ENCODE measurements at regions not wholly inside any gene's neighbourhood (a gene's known extent, or its start where the extent isn't known, plus 50 kb on each side); places are given as distances from the start of the nearest gene placed in this dataset.

GRCh38 chr10:36496758-36497157 lies 628.6 kb upstream of the ANKRD30A start:
- Histone ChIP-seq H3K27ac (no peak overlapping the region), H3K4me3 (no peak overlapping the region), H3K27me3 (no peaks in the 10 kb centered on the region), H3K4me1 (peaks cover 0 to 15% (median 0%) of the 10 kb centered on the region in 12 donors), H3K9me3 (no peaks in the 10 kb centered on the region), H3K36me3 (no peaks in the 10 kb centered on the region)
- TF ChIP-seq POLR2A (IDR thresholded peaks at IDR 0.05) (no peak), CTCF (IDR thresholded peaks at IDR 0.05) (no peak)
- 82 to 90% (median 84%) methylated on average over 1 of the region's 1 CpG for WGBS, 4 donors
- intact Hi-C loops (cut with DNase I), result loop anchor here in 2 of 10 donors (10.0 kb wide), 1 partner anchor 242 kb away; no protein-coding TSS in a partner anchor
- DNase-seq (no peak), ATAC-seq (no peak)

GRCh38 chr10:36494371-36494770 lies 631.0 kb upstream of the ANKRD30A start:
- Histone ChIP-seq H3K36me3 (no peaks in the 10 kb centered on the region), H3K4me1 (peaks cover 0 to 36% (median 14%) of the 10 kb centered on the region in 12 donors), H3K9me3 (no peaks in the 10 kb centered on the region), H3K27ac (peak overlapping the region in 2 of 12 donors; percentile 23 to 60), H3K4me3 (no peak overlapping the region), H3K27me3 (no peaks in the 10 kb centered on the region)
- 65 to 88% (median 77%) methylated on average over 2 of the region's 2 CpGs for WGBS, 4 donors
- ATAC-seq, result peak; percentile 45 to 78 (median 60)
- peak in 1 of 5 donors; percentile 30 for DNase-seq
- TF ChIP-seq CTCF (IDR thresholded peaks at IDR 0.05), result no peak
- TF ChIP-seq POLR2A (IDR thresholded peaks at IDR 0.05), result no peak
- intact Hi-C loops (cut with DNase I), result loop anchor here in 3 of 10 donors (5.0 to 10.0 kb wide), 2 partner anchors 240 to 852 kb away; partner anchors contain the start of gene FZD8 (in 1 of the 3)

GRCh38 chr10:36493516-36493880 lies 631.9 kb upstream of the ANKRD30A start:
- no peak for DNase-seq
- no peak for TF ChIP-seq CTCF (IDR thresholded peaks at IDR 0.05)
- TF ChIP-seq POLR2A (IDR thresholded peaks at IDR 0.05), result no peak
- H3K27me3 ChIP-seq, result no peaks in the 10 kb centered on the region
- WGBS, 4 donors, result 88 to 97% (median 96%) methylated on average over 1 of the region's 1 CpG
- H3K4me1 ChIP-seq, result peaks cover 0 to 43% (median 22%) of the 10 kb centered on the region in 12 donors
- peak overlapping the region in 1 of 12 donors; percentile 23 for H3K27ac ChIP-seq
- intact Hi-C loops (cut with DNase I), result loop anchor here in 3 of 10 donors (5.0 to 10.0 kb wide), 2 partner anchors 239 to 851 kb away; partner anchors contain the start of gene FZD8 (in 1 of the 3)
- no peaks in the 10 kb centered on the region for H3K36me3 ChIP-seq
- no peak for ATAC-seq
- H3K9me3 ChIP-seq, result no peaks in the 10 kb centered on the region
- no peak overlapping the region for H3K4me3 ChIP-seq

GRCh38 chr10:36492590-36493515 lies 632.5 kb upstream of the ANKRD30A start:
- Histone ChIP-seq H3K27me3 (no peaks in the 10 kb centered on the region), H3K4me3 (no peak overlapping the region), H3K36me3 (no peaks in the 10 kb centered on the region), H3K4me1 (peaks cover 0 to 43% (median 22%) of the 10 kb centered on the region in 12 donors), H3K9me3 (no peaks in the 10 kb centered on the region), H3K27ac (no peak overlapping the region)
- DNase-seq, result no peak
- 51 to 72% (median 64%) methylated on average over 4 of the region's 4 CpGs for WGBS, 4 donors
- TF ChIP-seq CTCF (IDR thresholded peaks at IDR 0.05), result no peak
- intact Hi-C loops (cut with DNase I), result loop anchor here in 3 of 10 donors (5.0 to 10.0 kb wide), 2 partner anchors 238 to 851 kb away; partner anchors contain the start of gene FZD8 (in 1 of the 3)
- no peak for ATAC-seq
